Astrocyte (in vitro differentiated cells and primary cell): ENCODE measurements at regions not wholly inside any gene's neighbourhood (a gene's known extent, or its start where the extent isn't known, plus 50 kb on each side); places are given as distances from the start of the nearest gene placed in this dataset.

Experiments
- DNase-seq: peaks from one replicate; pipeline ENCODE4 v3.0.0-alpha.2; 2010; ENCODE audit warnings: low read depth
- FAIRE-seq: peaks from 2 replicates; lab custom pipeline; 2011; peaks lifted over from hg19 to GRCh38; lab: Jason Lieb, UNC
- H2AFZ ChIP-seq: 2 replicates; pipeline ENCODE4 v1.6.0; 2012; ENCODE audit warnings: low read depth, low read length, inconsistent platforms
- H3K27ac ChIP-seq: 2 replicates; pipeline ENCODE4 v1.5.1; 2011; ENCODE audit warnings: low read depth, low read length, inconsistent platforms
- H3K27me3 ChIP-seq: 2 replicates; pipeline ENCODE4 v1.6.0; 2011; ENCODE audit warnings: low read length, inconsistent platforms; ENCODE audit not compliant: insufficient read depth
- H3K36me3 ChIP-seq: 2 replicates; pipeline ENCODE4 v1.5.1; 2011; ENCODE audit warnings: low read length, inconsistent platforms; ENCODE audit not compliant: insufficient read depth
- H3K4me1 ChIP-seq: 2 replicates; pipeline ENCODE4 v1.5.1; 2011; ENCODE audit warnings: low read length, inconsistent platforms; ENCODE audit not compliant: insufficient read depth
- H3K4me2 ChIP-seq: 2 replicates; pipeline ENCODE4 v1.6.0; 2012; ENCODE audit warnings: low read length, inconsistent platforms
- H3K4me3 ChIP-seq: 2 replicates; pipeline ENCODE4 v1.5.1; 2011; ENCODE audit warnings: low read depth, mild to moderate bottlenecking, low read length, inconsistent platforms; ENCODE audit not compliant: insufficient read depth
- H3K79me2 ChIP-seq: 2 replicates; pipeline ENCODE4 v1.6.0; 2012; ENCODE audit warnings: mild to moderate bottlenecking, low read length, inconsistent platforms; ENCODE audit not compliant: insufficient read depth
- H3K9ac ChIP-seq: 2 replicates; pipeline ENCODE4 v1.6.0; 2012; ENCODE audit warnings: mild to moderate bottlenecking, low read length, inconsistent platforms
- H3K9me3 ChIP-seq: 2 replicates; pipeline ENCODE4 v1.5.1; 2012; ENCODE audit warnings: low read depth, mild to moderate bottlenecking, low read length, inconsistent platforms; ENCODE audit not compliant: insufficient read depth
- H4K20me1 ChIP-seq: 2 replicates; pipeline ENCODE4 v1.6.0; 2012; ENCODE audit warnings: low read length, inconsistent platforms; ENCODE audit not compliant: insufficient read depth
- H3K27ac Mint-ChIP-seq: one replicate; pipeline ENCODE4 v1.8.0; 2021; ENCODE audit warnings: mild to moderate bottlenecking, mixed read lengths; ENCODE audit not compliant: unreplicated experiment
- H3K27me3 Mint-ChIP-seq: one replicate; pipeline ENCODE4 v1.8.0; 2021; ENCODE audit warnings: low read depth, mixed read lengths; ENCODE audit not compliant: unreplicated experiment
- H3K36me3 Mint-ChIP-seq: one replicate; pipeline ENCODE4 v1.8.0; 2021; ENCODE audit warnings: low read depth, mixed read lengths; ENCODE audit not compliant: unreplicated experiment
- H3K4me1 Mint-ChIP-seq: one replicate; pipeline ENCODE4 v1.8.0; 2021; ENCODE audit warnings: low read depth, mixed read lengths; ENCODE audit not compliant: unreplicated experiment
- H3K4me3 Mint-ChIP-seq: one replicate; pipeline ENCODE4 v1.8.0; 2021; ENCODE audit warnings: mild to moderate bottlenecking, moderate library complexity, mixed read lengths; ENCODE audit not compliant: unreplicated experiment
- H3K9me3 Mint-ChIP-seq: one replicate; pipeline ENCODE4 v1.8.0; 2021; ENCODE audit warnings: mild to moderate bottlenecking, mixed read lengths; ENCODE audit not compliant: unreplicated experiment
- EZH2 ChIP-seq: IDR thresholded peaks from 2 replicates; pipeline ENCODE4 v1.6.1; 2012; ENCODE audit warnings: mild to moderate bottlenecking, low read length, inconsistent platforms; ENCODE audit not compliant: insufficient read depth
- TF ChIP-seq, protein P1 (sequence below): IDR thresholded peaks from 2 replicates; pipeline ENCODE4 v1.5.1; 2011; ENCODE audit warnings: low read depth, mild to moderate bottlenecking, inconsistent platforms, low read length, moderate library complexity; ENCODE audit not compliant: insufficient read depth

DNA sequence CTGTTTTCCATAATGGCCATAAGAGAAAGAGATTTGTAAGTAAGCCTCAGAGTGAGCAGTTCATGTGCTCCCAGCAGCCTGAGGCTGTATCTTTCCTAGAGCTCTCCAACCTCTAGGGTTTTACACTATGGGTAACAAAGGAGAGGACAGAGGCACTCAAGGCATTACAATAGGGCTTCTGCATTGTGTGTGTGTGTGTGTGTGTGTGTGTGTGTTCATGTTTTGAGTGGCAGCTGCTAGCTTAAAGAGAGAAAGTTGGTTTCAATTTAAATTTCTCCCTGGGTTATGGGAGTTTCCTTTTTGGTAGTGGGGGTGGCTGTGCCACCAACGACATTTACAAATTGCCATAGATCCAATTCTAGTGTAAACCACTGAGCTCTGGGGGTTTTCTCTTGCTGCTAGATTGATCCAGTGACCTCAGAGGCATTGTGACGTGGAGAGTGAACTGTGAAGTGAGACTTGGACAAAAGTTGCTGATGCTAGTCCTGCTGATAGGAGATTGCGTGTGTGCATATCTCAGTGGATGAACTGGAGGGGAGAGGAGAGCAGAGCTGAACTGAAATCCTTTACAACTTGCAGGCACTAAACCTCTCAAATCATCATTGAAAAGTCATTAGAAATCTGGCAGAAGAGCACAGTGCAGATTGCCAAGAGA lies 67.2 kb upstream of the OLFM4 start:
- no peak for DNase-seq
- no peak overlapping the region for H3K4me3 Mint-ChIP-seq
- Histone ChIP-seq H3K9ac (no peak overlapping the region), H4K20me1 (no peaks in the 10 kb centered on the region), H2AFZ (no peak overlapping the region), H3K27me3 (no peaks in the 10 kb centered on the region), H3K4me3 (no peak overlapping the region), H3K27ac (no peak overlapping the region), H3K4me2 (no peak overlapping the region), H3K36me3 (no peaks in the 10 kb centered on the region), H3K79me2 (no peaks in the 10 kb centered on the region), H3K4me1 (no peaks in the 10 kb centered on the region), H3K9me3 (no peaks in the 10 kb centered on the region)
- H3K27me3 Mint-ChIP-seq: peaks cover 6% of the 10 kb centered on the region
- no peak for TF ChIP-seq EZH2
- TF ChIP-seq, protein P1, sequence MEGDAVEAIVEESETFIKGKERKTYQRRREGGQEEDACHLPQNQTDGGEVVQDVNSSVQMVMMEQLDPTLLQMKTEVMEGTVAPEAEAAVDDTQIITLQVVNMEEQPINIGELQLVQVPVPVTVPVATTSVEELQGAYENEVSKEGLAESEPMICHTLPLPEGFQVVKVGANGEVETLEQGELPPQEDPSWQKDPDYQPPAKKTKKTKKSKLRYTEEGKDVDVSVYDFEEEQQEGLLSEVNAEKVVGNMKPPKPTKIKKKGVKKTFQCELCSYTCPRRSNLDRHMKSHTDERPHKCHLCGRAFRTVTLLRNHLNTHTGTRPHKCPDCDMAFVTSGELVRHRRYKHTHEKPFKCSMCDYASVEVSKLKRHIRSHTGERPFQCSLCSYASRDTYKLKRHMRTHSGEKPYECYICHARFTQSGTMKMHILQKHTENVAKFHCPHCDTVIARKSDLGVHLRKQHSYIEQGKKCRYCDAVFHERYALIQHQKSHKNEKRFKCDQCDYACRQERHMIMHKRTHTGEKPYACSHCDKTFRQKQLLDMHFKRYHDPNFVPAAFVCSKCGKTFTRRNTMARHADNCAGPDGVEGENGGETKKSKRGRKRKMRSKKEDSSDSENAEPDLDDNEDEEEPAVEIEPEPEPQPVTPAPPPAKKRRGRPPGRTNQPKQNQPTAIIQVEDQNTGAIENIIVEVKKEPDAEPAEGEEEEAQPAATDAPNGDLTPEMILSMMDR: no peak
- no peaks in the 10 kb centered on the region for H3K36me3 Mint-ChIP-seq
- H3K9me3 Mint-ChIP-seq: no peaks in the 10 kb centered on the region
- H3K27ac Mint-ChIP-seq: no peak overlapping the region
- FAIRE-seq: no peak
- no peaks in the 10 kb centered on the region for H3K4me1 Mint-ChIP-seq

DNA sequence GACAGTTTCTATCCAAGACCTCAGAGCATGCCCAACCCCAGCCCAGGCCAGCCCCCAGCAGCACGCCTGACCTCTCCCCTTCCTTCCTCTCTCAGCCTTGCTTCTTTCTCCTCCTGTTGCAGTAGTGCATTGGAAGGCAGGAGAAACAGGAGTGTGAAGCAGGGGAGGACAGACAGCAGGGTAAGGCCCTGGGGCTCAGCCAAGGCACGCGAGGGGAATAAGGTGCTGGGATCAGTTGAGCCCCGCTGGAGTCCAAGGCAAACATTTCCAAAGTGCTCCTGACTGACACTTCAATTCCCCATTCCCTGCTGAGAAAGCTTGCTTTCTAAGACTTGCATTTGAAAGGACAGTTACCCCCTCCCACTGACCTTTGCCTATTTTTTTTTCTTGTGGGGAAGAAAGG lies 73.1 kb upstream of the OLFM4 start:
- Mint-ChIP-seq H3K36me3 (no peaks in the 10 kb centered on the region), H3K9me3 (no peaks in the 10 kb centered on the region), H3K27ac (no peak overlapping the region), H3K4me1 (peaks cover 4% of the 10 kb centered on the region), H3K27me3 (no peaks in the 10 kb centered on the region), H3K4me3 (no peak overlapping the region)
- no peak overlapping the region for H3K4me3 ChIP-seq
- TF ChIP-seq, protein P1: no peak
- TF ChIP-seq EZH2: no peak
- DNase-seq: no peak
- H3K79me2 ChIP-seq: no peaks in the 10 kb centered on the region
- H3K27me3 ChIP-seq: no peaks in the 10 kb centered on the region
- H3K9me3 ChIP-seq: peaks cover 3% of the 10 kb centered on the region
- no peak overlapping the region for H3K9ac ChIP-seq
- no peaks in the 10 kb centered on the region for H3K36me3 ChIP-seq
- H3K4me1 ChIP-seq: no peaks in the 10 kb centered on the region
- H3K27ac ChIP-seq: no peak overlapping the region
- no peak overlapping the region for H3K4me2 ChIP-seq
- H4K20me1 ChIP-seq: no peaks in the 10 kb centered on the region
- no peak overlapping the region for H2AFZ ChIP-seq
- no peak for FAIRE-seq

DNA sequence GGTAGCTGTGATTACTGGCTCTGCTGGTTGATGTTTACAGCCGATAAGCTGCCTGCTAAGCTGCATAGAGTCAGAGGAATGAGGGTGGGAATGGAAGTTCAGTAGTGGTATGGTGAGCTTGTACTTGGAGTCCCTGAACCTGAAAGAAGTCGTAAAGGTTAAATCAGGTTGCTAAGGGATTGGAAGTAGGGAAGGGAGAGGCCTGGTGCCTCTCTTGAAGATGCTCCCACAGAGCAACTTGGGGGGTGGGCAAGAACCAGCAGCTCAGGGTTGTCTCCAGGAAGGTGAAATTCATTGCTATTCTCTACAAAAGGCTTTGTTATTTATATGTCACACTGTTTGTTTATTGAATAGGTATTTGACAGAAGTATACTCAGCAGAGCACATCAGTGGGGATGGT lies 73.8 kb upstream of the OLFM4 start:
- Mint-ChIP-seq H3K36me3 (no peaks in the 10 kb centered on the region), H3K4me1 (peaks cover 4% of the 10 kb centered on the region), H3K27ac (no peak overlapping the region), H3K9me3 (no peaks in the 10 kb centered on the region), H3K4me3 (no peak overlapping the region), H3K27me3 (no peaks in the 10 kb centered on the region)
- H3K4me3 ChIP-seq: no peak overlapping the region
- H3K27me3 ChIP-seq: no peaks in the 10 kb centered on the region
- FAIRE-seq (no peak), DNase-seq (no peak)
- H3K4me1 ChIP-seq: no peaks in the 10 kb centered on the region
- H2AFZ ChIP-seq: no peak overlapping the region
- TF ChIP-seq EZH2: no peak
- TF ChIP-seq, protein P1: no peak
- H3K27ac ChIP-seq: no peak overlapping the region
- H3K9me3 ChIP-seq: peaks cover 3% of the 10 kb centered on the region
- H3K79me2 ChIP-seq: no peaks in the 10 kb centered on the region
- H3K9ac ChIP-seq: no peak overlapping the region
- no peak overlapping the region for H3K4me2 ChIP-seq
- H4K20me1 ChIP-seq: no peaks in the 10 kb centered on the region
- H3K36me3 ChIP-seq: no peaks in the 10 kb centered on the region
